Body of pancreas (tissue), 4 donors: ENCODE measurements at regions not wholly inside any gene's neighbourhood (a gene's known extent, or its start where the extent isn't known, plus 50 kb on each side); places are given as distances from the start of the nearest gene placed in this dataset.

Experiments
- ATAC-seq: fragments of 150-250 bp; one replicate; pipeline ENCODE4 v1.9.1; 2016
- DNase-seq, 4 donors: peaks; one replicate each; pipeline ENCODE4 v3.0.0-alpha.2; 2019
- H3K27ac ChIP-seq, 4 donors: fragments of 200-600 bp; sonication (generic); 1 replicate in 3 of 4; 2 replicates in 1 of 4; pipeline versions ENCODE4 v1.5.1 to v1.6.1; 2016 to 2019; ENCODE audit warnings: mild to moderate bottlenecking in 1 of 4, mixed read lengths in 1 of 4, moderate library complexity in 1 of 4
- H3K27me3 ChIP-seq, 2 donors: fragments of 200-600 bp; sonication (generic); one replicate each; pipeline ENCODE4 v1.6.0; 2016; ENCODE audit warnings: mild to moderate bottlenecking in 1 of 2
- H3K36me3 ChIP-seq, 2 donors: fragments of 200-600 bp; sonication (generic); replicated peaks in 1 of 2; 2 replicates each; pipeline ENCODE4 v1.5.1; 2016; ENCODE audit warnings: low read depth in 2 of 2; ENCODE audit not compliant: insufficient read depth in 1 of 2
- H3K4me1 ChIP-seq: fragments of 200-600 bp; sonication (generic); one replicate; pipeline ENCODE4 v1.6.0; 2016
- H3K4me3 ChIP-seq, 2 donors: fragments of 200-600 bp; sonication (generic); 1 replicate in 1 of 2; 2 replicates in 1 of 2; pipeline ENCODE4 v1.5.1; 2016 to 2019
- H3K9me3 ChIP-seq, 3 donors: fragments of 200-600 bp; sonication (generic); 1 replicate in 2 of 3; 2 replicates in 1 of 3; pipeline ENCODE4 v1.5.1; 2016
- POLR2A ChIP-seq, 3 donors: fragments of 450-650 bp; IDR thresholded peaks; one replicate each; pipeline ENCODE4 v1.6.1; 2016; ENCODE audit warnings: antibody characterized with exemption in 3 of 3, mild to moderate bottlenecking in 2 of 3
- WGBS, 2 donors: methylation state at CpG; one replicate each; pipeline ENCODE4 v1.1.5; 2017; 5-methylcytosine and 5-hydroxymethylcytosine counted together
- intact Hi-C: fragments of 100-400 bp; cut with DNase I; formaldehyde crosslinking; loops from one replicate; pipeline ENCODE4 v1.15.1; 2023
- TF ChIP-seq, protein P1 (sequence below), 7 experiments: fragments of 450-650 bp in 4 of 7; fragments of 200-600 bp in 3 of 7; sonication (generic) in 3 of 7; IDR thresholded peaks; one replicate each; pipeline ENCODE4 v1.5.1; 2016 to 2019; ENCODE audit warnings: antibody characterized with exemption in 7 of 7

- no peaks in the 10 kb centered on the region for H3K4me1 ChIP-seq
- no peaks in the 10 kb centered on the region for H3K36me3 ChIP-seq
- no peak for TF ChIP-seq POLR2A (IDR thresholded peaks at IDR 0.05)
- TF ChIP-seq, protein P1, sequence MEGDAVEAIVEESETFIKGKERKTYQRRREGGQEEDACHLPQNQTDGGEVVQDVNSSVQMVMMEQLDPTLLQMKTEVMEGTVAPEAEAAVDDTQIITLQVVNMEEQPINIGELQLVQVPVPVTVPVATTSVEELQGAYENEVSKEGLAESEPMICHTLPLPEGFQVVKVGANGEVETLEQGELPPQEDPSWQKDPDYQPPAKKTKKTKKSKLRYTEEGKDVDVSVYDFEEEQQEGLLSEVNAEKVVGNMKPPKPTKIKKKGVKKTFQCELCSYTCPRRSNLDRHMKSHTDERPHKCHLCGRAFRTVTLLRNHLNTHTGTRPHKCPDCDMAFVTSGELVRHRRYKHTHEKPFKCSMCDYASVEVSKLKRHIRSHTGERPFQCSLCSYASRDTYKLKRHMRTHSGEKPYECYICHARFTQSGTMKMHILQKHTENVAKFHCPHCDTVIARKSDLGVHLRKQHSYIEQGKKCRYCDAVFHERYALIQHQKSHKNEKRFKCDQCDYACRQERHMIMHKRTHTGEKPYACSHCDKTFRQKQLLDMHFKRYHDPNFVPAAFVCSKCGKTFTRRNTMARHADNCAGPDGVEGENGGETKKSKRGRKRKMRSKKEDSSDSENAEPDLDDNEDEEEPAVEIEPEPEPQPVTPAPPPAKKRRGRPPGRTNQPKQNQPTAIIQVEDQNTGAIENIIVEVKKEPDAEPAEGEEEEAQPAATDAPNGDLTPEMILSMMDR (IDR thresholded peaks at IDR 0.05): no peak
- H3K27ac ChIP-seq: no peak overlapping the region
- ATAC-seq (no peak), DNase-seq (no peak)
- intact Hi-C loops: no loop called here
- H3K9me3 ChIP-seq: no peaks in the 10 kb centered on the region
- no peak overlapping the region for H3K4me3 ChIP-seq
- WGBS, 2 donors: 64 to 65% methylated on average over 4 of the region's 4 CpGs
- no peaks in the 10 kb centered on the region for H3K27me3 ChIP-seq
Observed at GRCh38 chr18:25614168-25614567, 262.2 kb upstream of the ZNF521 start.

DNA sequence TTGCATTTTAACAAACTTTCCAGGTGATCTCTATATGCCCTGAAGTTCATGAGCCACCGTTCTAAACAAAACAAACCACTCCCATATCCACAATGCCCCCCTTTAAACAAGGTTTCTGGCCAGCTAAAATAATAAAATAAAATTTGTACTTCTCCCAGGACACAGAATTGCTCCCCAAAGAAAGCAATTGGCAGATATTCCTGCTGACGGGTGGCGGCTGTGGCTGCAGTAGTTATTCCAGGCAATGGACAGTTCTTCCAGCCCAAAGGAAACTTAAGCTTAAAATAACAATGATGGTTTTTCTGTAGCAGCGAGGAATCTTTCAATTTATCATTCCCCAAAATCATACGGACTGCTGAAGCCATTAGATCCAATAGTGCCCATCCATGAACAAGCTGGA lies 260.5 kb upstream of the ZNF521 start:
- H3K36me3 ChIP-seq: no peaks in the 10 kb centered on the region
- intact Hi-C loops: no loop called here
- no peaks in the 10 kb centered on the region for H3K27me3 ChIP-seq
- no peaks in the 10 kb centered on the region for H3K4me1 ChIP-seq
- H3K4me3 ChIP-seq: no peak overlapping the region
- ATAC-seq (no peak), DNase-seq (no peak)
- WGBS, 2 donors: 68 to 75% methylated on average over 5 of the region's 5 CpGs
- TF ChIP-seq, protein P1 (IDR thresholded peaks at IDR 0.05): no peak
- TF ChIP-seq POLR2A (IDR thresholded peaks at IDR 0.05): no peak
- H3K27ac ChIP-seq: no peak overlapping the region
- H3K9me3 ChIP-seq: no peaks in the 10 kb centered on the region

- no peak for DNase-seq
Observed at GRCh38 chr18:25608091-25608490, 256.1 kb upstream of the ZNF521 start.

GRCh38 chr18:25604894-25605597 lies 253.1 kb upstream of the ZNF521 start:
- H3K9me3 ChIP-seq: no peaks in the 10 kb centered on the region
- H3K4me3 ChIP-seq: no peak overlapping the region
- H3K36me3 ChIP-seq: no peaks in the 10 kb centered on the region
- intact Hi-C loops: no loop called here
- TF ChIP-seq, protein P1 (IDR thresholded peaks at IDR 0.05): no peak
- no peak for TF ChIP-seq POLR2A (IDR thresholded peaks at IDR 0.05)
- H3K27ac ChIP-seq: no peak overlapping the region
- 60 to 68% methylated on average over 12 to 15 of the region's 15 CpGs for WGBS, 2 donors
- H3K4me1 ChIP-seq: no peaks in the 10 kb centered on the region
- DNase-seq (no peak), ATAC-seq (no peak)
- no peaks in the 10 kb centered on the region for H3K27me3 ChIP-seq

More at GRCh38 chr18:25608091-25608490, 256.1 kb upstream of the ZNF521 start:
- H3K9me3 ChIP-seq: no peaks in the 10 kb centered on the region
- H3K4me1 ChIP-seq: no peaks in the 10 kb centered on the region
- WGBS, 2 donors: 82 to 86% methylated on average over 4 of the region's 4 CpGs
- no peak overlapping the region for H3K4me3 ChIP-seq
- no peak overlapping the region for H3K27ac ChIP-seq
- no peak for TF ChIP-seq POLR2A (IDR thresholded peaks at IDR 0.05)
- TF ChIP-seq, protein P1 (IDR thresholded peaks at IDR 0.05): no peak
- H3K36me3 ChIP-seq: no peaks in the 10 kb centered on the region
- H3K27me3 ChIP-seq: no peaks in the 10 kb centered on the region
- intact Hi-C loops: no loop called here
- ATAC-seq: no peak
